ENCODE measurements at regions not wholly inside any gene's neighbourhood (a gene's known extent, or its start where the extent isn't known, plus 50 kb on each side); places are given as distances from the start of the nearest gene placed in this dataset.

- no peaks in the 10 kb centered on the region for H3K4me1 ChIP-seq (ENCODE audit: control insufficient read depth, insufficient read depth, low read length)
- no peaks in the 10 kb centered on the region for H3K36me3 ChIP-seq (ENCODE audit: control insufficient read depth, insufficient read depth, low read length)
- no peak overlapping the region for H3K4me3 ChIP-seq (ENCODE audit: insufficient read depth, low read depth, low read length)
- no peaks in the 10 kb centered on the region for H3K9me3 ChIP-seq (ENCODE audit: control insufficient read depth, low read length)
- WGBS, 2 experiments = 92 to 96% methylated on average over 3 of the region's 3 CpGs
- no peaks in the 10 kb centered on the region for H3K27me3 ChIP-seq (ENCODE audit: control insufficient read depth, insufficient read depth, low read length, poor library complexity, severe bottlenecking)
- H3K27ac ChIP-seq (ENCODE audit: insufficient read depth, low read depth, low read length, poor library complexity, severe bottlenecking) = no peak overlapping the region
Observed at GRCh38 chr5:57561231-57561842, 78.7 kb upstream of the ACTBL2 start.

GRCh38 chr5:57559110-57559635 is 76.6 kb upstream of the ACTBL2 start:
- no peaks in the 10 kb centered on the region for H3K36me3 ChIP-seq (ENCODE audit: control insufficient read depth, insufficient read depth, low read length)
- no peaks in the 10 kb centered on the region for H3K9me3 ChIP-seq (ENCODE audit: control insufficient read depth, low read length)
- H3K4me1 ChIP-seq (ENCODE audit: control insufficient read depth, insufficient read depth, low read length) = no peaks in the 10 kb centered on the region
- WGBS, 2 experiments = 88% methylated on average over 2 of the region's 3 CpGs; no CpG with 5 or more reads in 1 of the 2 experiments
- no peak overlapping the region for H3K27ac ChIP-seq (ENCODE audit: insufficient read depth, low read depth, low read length, poor library complexity, severe bottlenecking)
- no peaks in the 10 kb centered on the region for H3K27me3 ChIP-seq (ENCODE audit: control insufficient read depth, insufficient read depth, low read length, poor library complexity, severe bottlenecking)
- no peak overlapping the region for H3K4me3 ChIP-seq (ENCODE audit: insufficient read depth, low read depth, low read length)

- no peaks in the 10 kb centered on the region for H3K27me3 ChIP-seq (ENCODE audit: control insufficient read depth, insufficient read depth, low read length, poor library complexity, severe bottlenecking)
- no peaks in the 10 kb centered on the region for H3K36me3 ChIP-seq (ENCODE audit: control insufficient read depth, insufficient read depth, low read length)
- no peaks in the 10 kb centered on the region for H3K9me3 ChIP-seq (ENCODE audit: control insufficient read depth, low read length)
- no peaks in the 10 kb centered on the region for H3K4me1 ChIP-seq (ENCODE audit: control insufficient read depth, insufficient read depth, low read length)
- no peak overlapping the region for H3K4me3 ChIP-seq (ENCODE audit: insufficient read depth, low read depth, low read length)
- 92 to 96% methylated on average over 3 of the region's 3 CpGs for WGBS, 2 experiments
- H3K27ac ChIP-seq (ENCODE audit: insufficient read depth, low read depth, low read length, poor library complexity, severe bottlenecking) = no peak overlapping the region
Observed at GRCh38 chr5:57552033-57552432, 69.4 kb upstream of the ACTBL2 start.

GRCh38 chr5:57551251-57551650 is 68.6 kb upstream of the ACTBL2 start:
- H3K36me3 ChIP-seq (ENCODE audit: control insufficient read depth, insufficient read depth, low read length) = no peaks in the 10 kb centered on the region
- no peaks in the 10 kb centered on the region for H3K27me3 ChIP-seq (ENCODE audit: control insufficient read depth, insufficient read depth, low read length, poor library complexity, severe bottlenecking)
- H3K9me3 ChIP-seq (ENCODE audit: control insufficient read depth, low read length) = no peaks in the 10 kb centered on the region
- no peak overlapping the region for H3K27ac ChIP-seq (ENCODE audit: insufficient read depth, low read depth, low read length, poor library complexity, severe bottlenecking)
- H3K4me3 ChIP-seq (ENCODE audit: insufficient read depth, low read depth, low read length) = no peak overlapping the region
- H3K4me1 ChIP-seq (ENCODE audit: control insufficient read depth, insufficient read depth, low read length) = no peaks in the 10 kb centered on the region
- WGBS, 2 experiments = 82 to 93% methylated on average over 2 to 3 of the region's 3 CpGs

GRCh38 chr5:57550132-57550531 is 67.5 kb upstream of the ACTBL2 start:
- 80 to 82% methylated on average over 6 of the region's 6 CpGs for WGBS, 2 experiments
- Histone ChIP-seq H3K27ac (ENCODE audit: insufficient read depth, low read depth, low read length, poor library complexity, severe bottlenecking) (no peak overlapping the region), H3K36me3 (ENCODE audit: control insufficient read depth, insufficient read depth, low read length) (no peaks in the 10 kb centered on the region), H3K9me3 (ENCODE audit: control insufficient read depth, low read length) (no peaks in the 10 kb centered on the region), H3K4me3 (ENCODE audit: insufficient read depth, low read depth, low read length) (no peak overlapping the region), H3K4me1 (ENCODE audit: control insufficient read depth, insufficient read depth, low read length) (no peaks in the 10 kb centered on the region), H3K27me3 (ENCODE audit: control insufficient read depth, insufficient read depth, low read length, poor library complexity, severe bottlenecking) (no peaks in the 10 kb centered on the region)

- Histone ChIP-seq H3K27me3 (ENCODE audit: control insufficient read depth, insufficient read depth, low read length, poor library complexity, severe bottlenecking) (no peaks in the 10 kb centered on the region), H3K36me3 (ENCODE audit: control insufficient read depth, insufficient read depth, low read length) (no peaks in the 10 kb centered on the region), H3K4me3 (ENCODE audit: insufficient read depth, low read depth, low read length) (no peak overlapping the region), H3K9me3 (ENCODE audit: control insufficient read depth, low read length) (no peaks in the 10 kb centered on the region), H3K4me1 (ENCODE audit: control insufficient read depth, insufficient read depth, low read length) (no peaks in the 10 kb centered on the region), H3K27ac (ENCODE audit: insufficient read depth, low read depth, low read length, poor library complexity, severe bottlenecking) (no peak overlapping the region)
Observed at GRCh38 chr5:57549566-57549965, 67.0 kb upstream of the ACTBL2 start.

GRCh38 chr5:57540823-57541222 is 58.2 kb upstream of the ACTBL2 start:
- 100% methylated on average over 2 of the region's 2 CpGs; no CpG with 5 or more reads in 1 of the 2 experiments for WGBS, 2 experiments
- Histone ChIP-seq H3K4me1 (ENCODE audit: control insufficient read depth, insufficient read depth, low read length) (no peaks in the 10 kb centered on the region), H3K36me3 (ENCODE audit: control insufficient read depth, insufficient read depth, low read length) (no peaks in the 10 kb centered on the region), H3K9me3 (ENCODE audit: control insufficient read depth, low read length) (no peaks in the 10 kb centered on the region), H3K27me3 (ENCODE audit: control insufficient read depth, insufficient read depth, low read length, poor library complexity, severe bottlenecking) (no peaks in the 10 kb centered on the region), H3K4me3 (ENCODE audit: insufficient read depth, low read depth, low read length) (no peak overlapping the region), H3K27ac (ENCODE audit: insufficient read depth, low read depth, low read length, poor library complexity, severe bottlenecking) (no peak overlapping the region)

GRCh38 chr5:57539281-57539701 is 56.7 kb upstream of the ACTBL2 start:
- Histone ChIP-seq H3K4me3 (ENCODE audit: insufficient read depth, low read depth, low read length) (no peak overlapping the region), H3K4me1 (ENCODE audit: control insufficient read depth, insufficient read depth, low read length) (no peaks in the 10 kb centered on the region), H3K27me3 (ENCODE audit: control insufficient read depth, insufficient read depth, low read length, poor library complexity, severe bottlenecking) (no peaks in the 10 kb centered on the region), H3K9me3 (ENCODE audit: control insufficient read depth, low read length) (no peaks in the 10 kb centered on the region), H3K27ac (ENCODE audit: insufficient read depth, low read depth, low read length, poor library complexity, severe bottlenecking) (no peak overlapping the region), H3K36me3 (ENCODE audit: control insufficient read depth, insufficient read depth, low read length) (no peaks in the 10 kb centered on the region)
- 91 to 98% methylated on average over 3 of the region's 3 CpGs for WGBS, 2 experiments

- 86 to 90% methylated on average over 6 to 7 of the region's 7 CpGs for WGBS, 2 experiments
- Histone ChIP-seq H3K9me3 (ENCODE audit: control insufficient read depth, low read length) (no peaks in the 10 kb centered on the region), H3K4me3 (ENCODE audit: insufficient read depth, low read depth, low read length) (no peak overlapping the region), H3K27ac (ENCODE audit: insufficient read depth, low read depth, low read length, poor library complexity, severe bottlenecking) (no peak overlapping the region), H3K36me3 (ENCODE audit: control insufficient read depth, insufficient read depth, low read length) (no peaks in the 10 kb centered on the region), H3K4me1 (ENCODE audit: control insufficient read depth, insufficient read depth, low read length) (no peaks in the 10 kb centered on the region), H3K27me3 (ENCODE audit: control insufficient read depth, insufficient read depth, low read length, poor library complexity, severe bottlenecking) (no peaks in the 10 kb centered on the region)
Observed at GRCh38 chr5:57538341-57538955, 55.8 kb upstream of the ACTBL2 start.

- no peak overlapping the region for H3K27ac ChIP-seq (ENCODE audit: insufficient read depth, low read depth, low read length, poor library complexity, severe bottlenecking)
- no peak overlapping the region for H3K4me3 ChIP-seq (ENCODE audit: insufficient read depth, low read depth, low read length)
- no peaks in the 10 kb centered on the region for H3K36me3 ChIP-seq (ENCODE audit: control insufficient read depth, insufficient read depth, low read length)
- no peaks in the 10 kb centered on the region for H3K27me3 ChIP-seq (ENCODE audit: control insufficient read depth, insufficient read depth, low read length, poor library complexity, severe bottlenecking)
- H3K9me3 ChIP-seq (ENCODE audit: control insufficient read depth, low read length) = no peaks in the 10 kb centered on the region
- WGBS, 2 experiments = 96% methylated on average over 2 of the region's 2 CpGs
- no peaks in the 10 kb centered on the region for H3K4me1 ChIP-seq (ENCODE audit: control insufficient read depth, insufficient read depth, low read length)
Observed at GRCh38 chr5:57537811-57538210, 55.2 kb upstream of the ACTBL2 start.

Measured in ectodermal cell (in vitro differentiated cells).